Esophagus mucosa (tissue), 1 donor: ENCODE measurements at regions not wholly inside any gene's neighbourhood (a gene's known extent, or its start where the extent isn't known, plus 50 kb on each side); places are given as distances from the start of the nearest gene placed in this dataset.

Experiments
- ATAC-seq: fragments of 200-7000 bp; cut with Tn5 transposase; one replicate; pipeline ENCODE4 v1.9.1; 2020
- donor health status: DM: yes; HTN: yes; CAD: no.

DNA sequence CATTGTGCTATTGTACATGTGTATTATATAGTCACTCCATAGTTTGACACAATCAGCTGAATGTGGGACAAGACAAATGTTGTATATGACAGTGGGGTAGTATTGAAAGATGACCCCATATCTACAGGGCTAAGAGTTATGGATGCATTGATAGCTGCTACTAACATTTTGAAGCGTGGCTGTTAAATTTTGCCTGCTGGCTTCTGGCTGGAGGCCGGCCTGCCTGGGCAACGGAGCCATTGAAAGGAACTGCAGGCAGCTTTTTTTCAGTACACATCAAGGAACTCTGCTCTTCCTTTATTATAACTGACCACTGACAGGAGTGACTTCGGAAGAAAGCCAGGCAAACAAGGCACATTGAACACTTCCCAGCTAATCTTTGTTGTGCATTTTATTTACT is 76.1 kb upstream of the TMEM33 start:
- ATAC-seq: no peak

DNA sequence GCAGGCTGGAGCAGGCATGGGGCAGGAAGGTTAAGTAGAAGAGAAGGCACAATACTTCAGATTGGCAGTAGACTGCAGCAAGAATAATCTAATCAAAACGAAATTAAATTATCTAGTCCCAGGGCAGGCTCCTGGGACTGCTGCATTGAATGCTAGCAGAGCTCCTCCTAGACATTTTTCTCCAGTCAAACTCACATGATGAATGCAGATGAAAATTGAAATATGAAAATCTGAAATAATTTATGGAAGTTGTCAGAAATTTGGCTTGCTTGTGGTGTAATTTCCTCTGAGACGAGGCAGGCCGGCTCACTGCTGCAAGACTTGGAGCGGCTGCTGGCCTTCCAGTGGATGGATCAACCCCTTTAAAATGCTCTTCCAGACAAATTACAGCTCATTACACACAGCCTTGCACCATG is 78.0 kb upstream of the TMEM33 start:
- ATAC-seq: no peak

- no peak for ATAC-seq
Observed at GRCh38 chr4:41856797-41857196, 78.4 kb upstream of the TMEM33 start.

DNA sequence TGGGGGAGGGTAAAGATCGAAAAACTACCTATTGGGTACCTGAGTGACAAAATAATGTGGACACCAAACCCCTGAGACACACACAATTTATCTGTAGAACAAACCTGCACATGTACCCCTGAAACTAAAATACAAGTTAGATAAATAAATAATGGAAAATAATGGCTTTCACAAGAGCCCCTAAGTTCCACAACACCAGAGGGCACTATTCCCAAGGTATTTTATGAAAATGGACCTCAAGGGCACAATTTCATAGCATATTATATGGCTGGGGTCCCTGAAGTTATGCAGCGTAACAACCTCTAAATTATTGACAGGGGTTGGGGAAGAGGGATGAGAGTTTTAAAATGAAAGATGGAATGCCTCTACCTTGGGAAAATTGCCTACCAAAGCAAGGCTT is 81.3 kb upstream of the TMEM33 start:
- ATAC-seq: no peak

DNA sequence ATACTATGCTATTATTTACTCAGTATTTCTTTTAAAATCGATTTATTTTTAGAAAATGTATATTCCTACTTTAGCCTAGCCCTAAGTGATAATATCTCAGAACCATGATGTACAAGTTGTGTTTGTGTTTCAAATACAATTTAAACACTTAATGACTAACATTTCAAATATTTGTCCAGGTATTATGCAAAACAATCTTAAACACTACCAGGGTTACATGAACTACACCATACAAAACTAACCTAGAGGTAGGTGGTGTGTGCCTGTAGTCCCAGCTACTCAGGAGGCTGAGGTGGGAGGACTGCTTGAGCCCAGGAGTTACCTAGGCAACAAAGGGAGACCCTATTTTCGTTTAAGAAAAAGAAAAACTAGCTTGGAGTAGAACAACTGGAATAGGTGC is 83.0 kb upstream of the TMEM33 start:
- no peak for ATAC-seq

GRCh38 chr4:41851621-41852020 is 83.6 kb upstream of the TMEM33 start:
- no peak for ATAC-seq

DNA sequence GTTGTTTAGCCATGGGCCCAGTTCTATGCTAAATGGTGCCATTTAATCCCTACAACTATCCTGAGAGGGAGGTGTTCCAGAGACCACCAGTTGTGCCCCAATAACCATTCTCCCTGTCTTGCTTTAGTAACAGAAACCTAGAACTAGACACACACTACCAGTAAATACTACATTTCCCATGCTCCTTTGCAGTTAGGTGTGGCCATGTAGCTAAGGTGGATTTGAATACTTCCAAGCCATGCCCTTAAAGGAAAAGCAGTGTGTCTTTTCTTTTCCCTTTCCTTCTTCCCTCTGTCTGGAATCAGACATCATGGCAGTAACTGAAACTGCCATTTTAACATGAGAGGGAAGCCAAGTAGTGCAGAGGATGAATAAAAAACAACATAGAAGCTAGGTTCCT is 90.9 kb upstream of the TMEM33 start:
- no peak for ATAC-seq

- peak; percentile 91 for ATAC-seq
Observed at GRCh38 chr4:41839916-41840854, 91.7 kb upstream of the PHOX2B start.

- no peak for ATAC-seq
Observed at GRCh38 chr4:41838590-41838989, 90.1 kb upstream of the PHOX2B start.

DNA sequence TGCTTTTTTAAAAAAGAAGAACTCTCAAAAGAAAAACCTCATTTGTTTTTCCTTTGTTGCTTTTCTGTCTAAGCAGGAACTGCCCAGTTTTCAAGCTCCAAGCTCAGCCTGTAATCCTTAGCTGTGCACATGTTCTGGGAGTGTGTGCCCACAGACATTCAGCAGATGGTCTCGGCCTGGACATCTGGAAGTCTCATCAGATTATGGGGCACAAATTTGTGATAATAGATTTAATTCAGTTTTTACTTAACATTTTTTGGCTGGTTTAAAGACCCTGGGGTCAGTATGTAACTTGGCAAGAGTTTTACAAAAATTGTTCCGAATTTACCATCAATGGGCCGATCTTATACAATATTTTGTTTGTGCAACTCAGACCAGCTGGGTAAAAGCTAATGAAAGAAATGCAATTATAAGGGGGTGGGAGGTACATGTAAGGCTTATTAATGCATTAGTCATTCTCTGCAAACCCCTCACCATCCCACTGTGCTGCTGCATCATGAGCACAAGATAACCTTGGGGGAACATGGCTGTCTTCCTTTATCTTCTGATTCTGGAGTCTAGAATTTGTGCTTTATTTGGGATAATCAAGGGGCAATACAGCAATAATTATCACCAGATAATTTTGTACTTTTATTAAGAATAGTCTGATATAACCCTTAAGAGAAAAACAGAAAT is 86.9 kb upstream of the PHOX2B start:
- ATAC-seq: no peak

- ATAC-seq: no peak
Observed at GRCh38 chr4:41832961-41833360, 84.4 kb upstream of the PHOX2B start.

DNA sequence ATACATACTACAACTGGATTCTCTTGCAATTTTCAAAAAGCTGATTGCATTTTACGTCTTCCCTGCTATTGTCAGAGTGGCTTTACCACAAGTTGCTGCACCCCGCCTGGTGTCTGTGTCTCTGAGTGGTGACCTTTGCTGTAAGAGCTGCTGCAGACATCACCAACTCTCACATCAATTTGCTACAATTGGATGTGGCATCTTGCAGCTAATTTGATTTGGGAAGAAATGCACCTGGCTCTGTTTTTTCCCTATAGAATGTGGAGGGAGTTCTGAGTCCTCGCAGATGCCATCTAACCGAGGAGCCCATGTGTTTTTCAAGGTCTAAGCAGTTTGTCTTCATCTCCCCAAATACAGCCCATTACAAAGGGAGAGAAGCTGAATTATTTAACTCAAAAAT is 73.8 kb upstream of the PHOX2B start:
- no peak for ATAC-seq

GRCh38 chr4:41820473-41820872 is 71.9 kb upstream of the PHOX2B start:
- no peak for ATAC-seq

GRCh38 chr4:41819621-41820020 is 71.1 kb upstream of the PHOX2B start:
- ATAC-seq: no peak

GRCh38 chr4:41815473-41815872 is 66.9 kb upstream of the PHOX2B start:
- no peak for ATAC-seq

DNA sequence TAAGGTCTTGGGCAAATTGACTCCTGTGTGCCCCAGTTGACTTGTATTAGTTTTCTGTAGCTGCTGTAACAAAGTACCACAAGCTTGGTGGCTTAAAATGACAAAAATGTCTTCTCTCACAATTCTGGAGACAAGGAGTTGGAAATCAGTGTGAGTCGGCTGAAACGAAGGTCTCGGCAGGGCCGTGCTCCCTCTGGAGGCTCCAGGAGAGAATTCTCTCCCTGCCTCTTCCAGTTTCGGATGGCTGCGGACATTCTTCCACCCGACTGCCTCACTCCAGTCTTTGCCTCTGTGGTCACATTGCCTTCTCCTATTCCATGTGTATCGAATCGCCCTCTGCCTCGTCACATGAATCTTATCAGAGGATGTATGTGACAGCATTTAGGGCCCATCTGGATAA is 66.0 kb upstream of the PHOX2B start:
- no peak for ATAC-seq

- ATAC-seq: no peak
Observed at GRCh38 chr4:41806807-41807206, 58.3 kb upstream of the PHOX2B start.

DNA sequence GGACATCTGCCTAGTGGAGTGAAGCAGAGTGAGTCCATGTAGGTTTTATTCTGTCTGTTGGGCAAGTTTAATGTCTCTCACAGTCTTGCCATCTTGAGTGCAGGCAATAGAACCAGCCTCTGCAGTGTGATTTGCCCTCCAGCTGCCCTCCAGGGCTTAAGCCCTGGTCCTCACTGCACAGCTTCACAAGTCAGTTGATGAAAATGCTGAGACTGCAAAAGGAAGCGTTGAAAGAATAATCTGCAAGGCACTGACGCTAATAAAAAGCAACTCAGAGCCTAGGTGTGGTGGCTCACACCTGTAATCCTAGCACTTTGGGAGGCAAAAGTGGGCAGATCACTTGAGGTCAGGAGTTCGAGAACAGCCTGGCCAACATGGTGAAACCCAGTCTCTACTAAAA is 54.1 kb upstream of the PHOX2B start:
- ATAC-seq: no peak

DNA sequence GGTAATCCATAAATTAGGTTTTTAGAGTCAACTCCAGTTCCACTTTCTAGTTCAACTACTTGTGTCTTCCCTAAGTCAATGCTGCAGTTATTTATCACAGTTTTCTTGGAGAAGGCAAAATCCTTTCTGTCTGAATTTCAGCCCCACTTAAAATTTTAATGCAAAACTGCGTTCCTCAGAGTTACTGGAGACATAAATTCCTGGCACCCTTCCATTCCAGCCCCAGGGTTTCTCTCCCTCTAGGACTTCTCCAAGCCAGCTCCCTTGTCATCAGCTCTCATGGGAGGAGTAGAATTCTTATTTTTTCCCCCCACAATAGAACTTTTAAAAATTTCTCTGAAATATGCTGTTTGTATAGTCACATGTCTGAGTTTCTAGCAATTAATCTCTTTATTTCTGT is 50.6 kb upstream of the PHOX2B start:
- no peak for ATAC-seq
